GM19043 (cell line): ENCODE measurements at regions not wholly inside any gene's neighbourhood (a gene's known extent, or its start where the extent isn't known, plus 50 kb on each side); places are given as distances from the start of the nearest gene placed in this dataset.

ENCODE experiments used
- ATAC-seq: cut with Tn5 transposase; IDR thresholded peaks from one replicate; pipeline ENCODE4 v1.9.1; 2021; ENCODE audit warnings: low read depth; ENCODE audit not compliant: unreplicated experiment

DNA sequence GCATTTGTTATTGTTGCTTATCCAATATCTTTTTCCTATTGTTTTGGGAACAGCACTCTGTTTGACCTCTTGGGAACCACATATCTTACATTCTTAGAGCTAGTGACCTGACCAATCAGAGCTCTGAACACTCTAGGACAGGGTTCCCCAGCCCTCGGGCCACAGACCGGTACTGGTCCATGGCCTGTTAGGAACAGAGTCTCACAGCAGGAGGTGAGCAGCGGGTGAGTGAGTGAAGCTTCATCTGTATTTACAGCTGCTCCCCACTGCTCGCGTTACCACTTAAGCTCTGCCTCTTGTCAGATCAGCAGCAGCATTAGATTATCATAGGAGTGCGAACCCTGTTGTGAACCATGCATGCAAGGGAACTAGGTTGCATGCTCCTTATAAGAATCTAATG, 226.0 kb upstream of the TSHZ2 start:
- no peak for ATAC-seq

DNA sequence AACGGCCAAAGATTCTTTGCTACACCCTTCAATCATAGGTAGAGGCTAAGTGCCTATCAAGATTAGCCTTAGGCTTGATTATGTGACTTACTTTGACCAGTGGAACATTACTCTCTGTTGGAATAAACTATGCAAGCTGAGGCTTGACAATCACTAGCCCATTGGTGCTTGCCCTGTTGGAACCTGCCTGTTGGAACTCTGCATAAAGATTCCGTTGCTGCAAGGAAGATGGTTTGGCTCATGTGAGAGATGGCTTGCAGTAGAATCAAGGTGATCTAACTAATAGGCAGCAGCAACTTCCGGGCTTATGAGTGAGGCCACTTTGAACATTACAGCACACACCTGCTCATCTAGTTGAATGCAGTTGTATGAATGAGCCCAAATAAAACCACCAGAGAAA, 227.7 kb upstream of the TSHZ2 start:
- no peak for ATAC-seq

DNA sequence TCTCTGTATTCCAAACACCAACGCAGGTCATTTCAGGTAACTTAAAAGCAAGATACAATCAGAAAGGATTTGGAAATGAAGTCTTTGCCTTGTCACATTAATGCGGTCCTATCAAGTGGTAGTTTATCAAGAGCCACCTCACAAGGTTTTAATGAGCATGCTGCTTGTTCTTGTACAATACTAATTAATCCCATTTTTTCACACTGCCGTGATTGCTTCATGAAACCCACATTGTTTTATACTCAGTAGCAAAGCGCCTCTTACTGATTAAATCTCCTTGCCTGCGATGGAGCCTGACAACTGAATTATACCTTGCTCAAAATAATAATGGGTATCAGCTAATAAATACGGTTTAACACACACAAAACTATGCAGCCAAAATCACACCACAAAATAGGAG, 234.1 kb upstream of the TSHZ2 start:
- no peak for ATAC-seq

DNA sequence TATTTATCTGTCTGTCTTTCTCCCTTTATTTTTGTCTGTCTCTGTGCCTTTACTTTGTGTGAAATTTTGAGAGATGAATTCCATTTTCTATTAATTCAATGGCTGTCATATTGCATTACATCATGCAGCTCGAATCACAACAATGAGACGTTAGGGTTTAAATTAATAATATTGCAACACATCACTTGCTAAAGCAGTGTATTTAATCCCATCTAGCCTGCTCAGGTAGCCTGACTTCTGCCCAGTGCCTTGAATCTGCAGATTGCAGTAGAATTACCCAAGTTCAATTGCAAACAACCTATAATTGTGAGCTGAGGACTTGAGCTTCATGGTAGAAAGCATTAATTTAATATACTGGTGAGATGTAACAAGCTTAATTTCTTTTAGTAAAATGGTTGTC, 235.7 kb upstream of the TSHZ2 start:
- no peak for ATAC-seq

DNA sequence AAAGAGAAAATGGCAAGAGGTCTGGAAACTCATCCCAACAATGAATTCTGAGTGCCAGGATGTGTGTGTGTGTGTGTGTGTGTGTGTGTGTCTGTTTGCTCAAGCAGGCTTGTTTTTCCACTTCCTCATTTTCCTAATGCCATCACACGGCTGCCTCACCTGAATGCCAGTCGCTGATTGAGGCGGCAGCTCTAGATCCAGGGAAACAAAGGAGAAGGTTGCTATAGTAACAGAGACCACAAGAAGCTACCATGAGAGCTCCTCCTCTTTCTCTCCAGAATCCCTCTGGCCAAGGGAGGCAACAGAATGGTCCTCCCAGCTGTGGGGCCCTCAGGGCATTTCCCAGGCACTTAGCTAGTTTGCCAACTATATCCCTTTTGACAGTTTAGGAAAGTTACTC, 241.1 kb upstream of the TSHZ2 start:
- no peak for ATAC-seq

DNA sequence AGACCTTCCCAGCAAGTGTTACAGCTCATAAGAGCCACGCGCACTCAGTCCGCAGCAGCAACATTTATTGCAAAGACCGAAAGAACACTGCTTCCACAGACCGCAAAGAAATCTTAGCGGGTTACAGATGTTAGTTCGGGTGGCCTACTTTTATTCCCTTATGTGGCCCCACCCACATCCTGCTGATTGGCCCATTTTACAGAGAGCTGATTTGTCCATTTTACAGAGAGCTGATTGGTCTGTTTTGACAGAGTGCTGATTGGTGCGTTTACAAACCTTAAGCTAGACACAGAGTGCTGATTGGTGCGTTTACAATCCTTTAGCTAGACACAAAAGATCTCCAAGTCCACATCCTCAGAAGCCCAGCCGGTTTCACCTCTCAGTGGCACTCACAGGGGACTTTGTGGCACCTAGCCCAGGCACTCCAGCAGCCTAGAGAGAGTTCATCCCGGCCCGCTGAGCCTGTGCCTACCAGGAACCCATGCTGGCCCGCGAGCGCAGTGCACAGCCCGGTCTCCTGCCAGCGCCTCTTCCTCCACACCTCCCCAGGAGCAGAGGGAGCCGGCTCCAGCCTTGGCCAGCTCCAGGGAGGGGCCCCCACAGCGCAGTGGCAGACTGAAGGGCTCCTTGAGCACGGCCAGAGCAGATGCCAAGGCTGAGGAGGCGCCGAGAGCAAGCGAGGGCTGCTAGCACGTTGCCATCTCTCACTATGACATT, 244.3 kb upstream of the TSHZ2 start:
- no peak for ATAC-seq

DNA sequence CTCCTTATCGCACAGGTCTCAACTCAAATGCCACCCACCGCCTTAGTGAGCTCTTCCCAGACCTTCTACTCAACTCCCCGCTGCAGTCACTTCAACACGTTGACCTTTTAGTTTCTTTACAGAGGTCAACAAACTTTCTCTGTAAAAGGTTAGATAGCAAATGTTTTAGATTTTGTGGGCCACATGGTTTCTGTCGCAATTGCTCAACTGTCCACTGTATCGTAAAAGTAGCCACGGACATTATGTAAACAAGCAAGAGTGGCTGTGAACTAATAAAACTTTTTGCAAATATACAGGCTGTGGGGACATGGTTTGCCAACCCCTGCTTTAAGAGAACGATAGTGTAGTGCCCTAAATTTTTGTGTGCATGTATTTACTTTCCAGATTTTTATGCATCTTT, 247.6 kb upstream of the TSHZ2 start:
- ATAC-seq = no peak

DNA sequence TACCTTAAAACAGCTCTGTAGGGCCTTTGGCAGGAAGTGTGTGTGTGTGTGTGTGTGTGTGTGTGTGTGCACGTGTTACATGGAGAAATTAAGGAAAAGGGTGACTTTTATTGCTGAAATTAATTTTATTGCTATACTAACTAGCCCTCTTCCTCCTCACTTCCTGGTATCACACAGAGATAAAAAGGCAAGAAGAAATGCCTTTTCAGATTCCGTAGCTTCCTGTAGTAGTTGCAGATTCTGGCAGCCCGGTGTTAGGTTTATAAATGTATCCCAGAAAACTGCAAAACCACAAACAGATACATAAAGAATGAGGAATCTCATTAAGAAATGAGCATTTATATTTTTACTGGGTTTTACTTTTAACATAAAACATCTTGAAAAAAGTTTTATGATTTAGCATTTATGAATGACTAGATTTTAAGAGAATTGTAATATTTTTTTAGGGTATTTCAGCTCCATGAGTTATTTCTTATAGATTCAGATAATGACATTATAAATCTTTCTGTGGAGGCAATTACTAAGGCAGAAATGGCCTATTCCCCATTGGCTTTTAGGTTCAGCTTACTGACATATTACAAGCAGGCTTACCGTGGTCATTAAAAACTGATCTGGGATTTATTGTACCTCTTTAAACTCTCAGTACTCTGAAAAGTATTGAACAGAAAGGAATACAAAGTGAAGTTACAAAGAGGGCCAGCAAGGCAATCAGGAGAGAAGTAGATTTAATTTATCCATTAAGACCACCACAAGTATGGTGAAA, 249.1 kb upstream of the TSHZ2 start:
- ATAC-seq = no peak

DNA sequence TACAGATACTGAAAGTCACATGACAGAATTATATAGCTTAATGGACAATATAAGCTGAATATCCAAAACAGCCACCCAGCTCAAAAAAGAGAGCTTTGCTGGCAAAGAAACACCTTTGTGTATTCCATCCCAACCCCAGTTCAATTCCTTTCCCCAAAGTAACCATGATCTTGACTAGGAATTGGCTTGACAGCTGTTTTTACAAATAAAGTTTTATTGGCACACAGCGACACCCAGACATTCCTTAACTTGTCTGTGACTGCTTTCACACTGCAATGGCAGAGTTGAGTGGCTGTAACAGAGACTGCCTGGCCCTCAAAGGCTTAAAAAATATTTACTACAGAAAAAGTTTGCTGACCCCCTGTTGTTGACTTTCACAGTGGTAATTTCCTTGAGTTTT, 264.0 kb upstream of the TSHZ2 start:
- ATAC-seq = no peak

DNA sequence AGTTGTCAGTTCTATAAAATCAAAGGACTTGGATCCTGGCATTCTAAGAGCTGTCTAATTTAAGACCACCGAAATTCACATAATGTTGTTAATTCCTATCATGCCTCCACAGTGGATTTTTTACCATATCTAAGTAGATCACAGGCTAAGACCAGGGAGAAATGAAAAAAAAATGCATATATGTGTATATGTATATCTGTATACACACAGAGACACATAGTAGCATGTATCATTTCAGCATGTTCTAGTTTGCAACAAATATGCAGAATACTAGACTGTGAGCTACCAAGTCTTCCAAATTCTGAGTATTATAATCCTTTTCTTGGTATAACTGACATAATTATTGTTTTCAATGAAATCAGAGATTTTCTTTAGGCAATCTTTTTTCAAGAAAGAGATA, 267.6 kb upstream of the TSHZ2 start:
- no peak for ATAC-seq

DNA sequence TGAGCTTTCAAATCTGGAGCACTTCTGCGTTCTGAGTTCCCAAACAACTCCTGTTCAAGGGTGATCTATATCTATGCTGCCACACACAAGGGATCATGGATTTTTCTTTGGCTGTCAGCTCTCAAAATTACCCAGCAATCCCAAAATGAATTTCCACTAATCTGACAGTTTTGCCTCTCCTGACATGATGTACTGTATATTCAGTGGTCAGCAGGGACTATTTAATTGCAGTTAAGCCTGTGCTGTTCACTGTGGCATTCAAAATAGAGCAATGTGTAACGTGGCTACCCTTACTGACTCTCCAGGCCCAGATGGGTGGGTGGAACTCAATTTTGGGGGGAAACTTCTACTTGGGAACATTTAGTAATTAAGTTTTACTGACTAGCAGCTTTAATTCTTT, 283.8 kb upstream of the TSHZ2 start:
- no peak for ATAC-seq

DNA sequence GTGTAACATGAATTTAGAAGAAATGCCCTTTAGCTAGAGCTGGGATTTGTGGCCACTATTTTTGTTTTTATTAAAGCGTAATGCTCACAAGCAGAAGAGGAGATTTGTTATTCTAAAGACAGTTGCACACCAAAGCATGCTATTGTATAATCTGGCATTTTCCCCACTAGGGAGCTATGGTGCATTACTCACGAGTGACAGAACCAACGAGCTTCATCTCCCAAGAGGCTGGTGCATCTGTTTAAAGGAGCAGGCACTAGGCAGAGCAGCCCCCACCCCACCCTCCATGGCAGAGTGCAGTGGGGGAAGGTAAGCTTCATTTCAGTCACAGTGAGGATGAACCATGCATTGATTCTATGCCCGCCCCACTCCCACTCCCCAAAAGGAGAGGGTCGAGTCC, 287.3 kb upstream of the TSHZ2 start:
- no peak for ATAC-seq

DNA sequence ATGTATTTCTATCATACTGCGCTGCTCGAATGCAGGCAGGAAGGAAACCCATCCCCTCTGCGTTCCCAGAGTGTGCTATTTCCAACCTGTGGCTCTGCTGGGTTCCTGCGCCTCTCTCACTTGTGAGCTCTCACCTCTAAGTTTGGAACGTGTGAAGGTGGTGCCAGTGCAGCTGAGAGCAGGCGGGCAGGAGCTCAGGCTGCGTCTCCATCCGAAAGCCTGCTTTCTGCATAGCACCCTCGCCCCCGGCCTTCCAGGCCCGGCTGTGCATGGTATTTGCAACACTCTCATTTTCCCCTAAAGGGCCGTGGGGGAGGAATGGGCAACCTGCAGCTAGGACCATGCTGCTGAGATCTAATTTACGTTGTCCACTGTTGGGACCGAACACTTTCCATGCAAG, 288.0 kb upstream of the TSHZ2 start:
- no peak for ATAC-seq

DNA sequence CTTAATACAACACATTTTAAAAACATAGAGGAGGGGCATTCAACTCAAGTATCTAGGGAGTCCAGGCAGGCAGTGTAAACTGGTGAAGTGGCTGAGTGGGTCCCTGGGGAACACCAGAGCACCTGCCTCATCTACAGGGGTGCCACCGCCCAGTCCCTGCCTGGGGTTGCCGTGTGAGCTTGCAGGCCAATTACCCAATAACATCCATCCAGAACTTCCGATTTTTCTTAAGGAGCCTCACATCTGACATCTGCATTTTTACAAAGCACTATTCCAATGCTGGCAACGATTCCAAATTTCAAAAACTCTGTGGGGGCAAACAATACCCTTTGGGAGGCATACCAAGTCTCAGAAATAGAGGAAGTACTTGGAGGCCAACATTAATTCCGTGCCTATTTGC, 288.4 kb upstream of the TSHZ2 start:
- ATAC-seq = no peak

DNA sequence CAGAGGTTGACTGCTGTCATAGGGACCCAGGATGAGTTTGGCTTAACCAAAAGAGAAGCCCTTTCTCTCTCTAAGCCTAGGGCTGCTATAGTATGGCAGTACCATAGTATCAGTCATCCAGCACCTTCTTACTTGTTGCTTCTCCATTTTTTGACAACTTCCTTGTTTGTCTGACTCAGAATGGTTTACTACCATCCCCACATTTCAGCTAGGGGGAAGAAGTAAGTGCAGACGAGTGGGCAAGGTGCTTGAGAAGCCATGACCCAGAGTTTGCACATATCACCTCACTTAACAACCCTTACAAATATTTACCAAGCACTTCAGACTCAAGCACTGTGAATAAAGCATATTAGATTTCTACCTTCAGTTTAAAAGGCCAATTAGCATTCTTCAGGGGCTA, 289.9 kb upstream of the TSHZ2 start:
- no peak for ATAC-seq

DNA sequence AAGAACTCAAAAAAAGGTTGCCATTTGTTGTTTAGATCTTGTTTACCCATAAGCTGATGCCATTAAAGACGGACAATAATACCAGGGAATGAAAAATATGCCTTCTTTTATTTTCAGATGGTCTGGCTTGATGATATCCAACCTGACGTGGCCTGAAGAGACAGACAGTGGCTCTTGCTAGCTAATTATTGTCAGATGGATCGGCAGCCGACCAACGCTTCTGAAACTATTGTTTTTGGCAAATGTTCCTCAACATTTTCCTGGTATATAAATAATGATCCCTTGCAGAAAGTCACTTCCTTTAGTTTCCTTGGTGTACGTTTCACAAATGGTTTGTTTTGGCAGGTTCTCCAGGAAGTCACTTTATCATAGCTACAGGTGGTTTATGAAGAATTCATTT, 290.9 kb upstream of the TSHZ2 start:
- no peak for ATAC-seq

DNA sequence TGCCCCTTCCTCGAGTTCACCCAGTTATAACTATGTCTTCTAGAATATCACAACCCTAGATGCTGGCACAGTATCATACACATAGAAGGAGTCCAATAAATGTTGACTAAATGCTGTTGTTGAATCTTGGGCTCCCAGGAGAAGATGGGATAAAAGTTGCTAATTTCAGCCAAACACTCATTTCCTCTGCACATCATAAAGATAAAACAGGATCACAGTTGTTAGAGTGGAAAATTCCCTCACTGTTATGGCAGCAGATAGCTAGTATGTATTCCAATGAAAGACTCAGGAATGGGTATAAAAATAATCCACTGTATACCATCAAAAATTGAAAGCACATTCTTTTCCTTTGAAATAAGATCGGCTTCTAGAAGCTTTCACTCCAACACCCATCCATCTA, 294.9 kb upstream of the TSHZ2 start:
- no peak for ATAC-seq

DNA sequence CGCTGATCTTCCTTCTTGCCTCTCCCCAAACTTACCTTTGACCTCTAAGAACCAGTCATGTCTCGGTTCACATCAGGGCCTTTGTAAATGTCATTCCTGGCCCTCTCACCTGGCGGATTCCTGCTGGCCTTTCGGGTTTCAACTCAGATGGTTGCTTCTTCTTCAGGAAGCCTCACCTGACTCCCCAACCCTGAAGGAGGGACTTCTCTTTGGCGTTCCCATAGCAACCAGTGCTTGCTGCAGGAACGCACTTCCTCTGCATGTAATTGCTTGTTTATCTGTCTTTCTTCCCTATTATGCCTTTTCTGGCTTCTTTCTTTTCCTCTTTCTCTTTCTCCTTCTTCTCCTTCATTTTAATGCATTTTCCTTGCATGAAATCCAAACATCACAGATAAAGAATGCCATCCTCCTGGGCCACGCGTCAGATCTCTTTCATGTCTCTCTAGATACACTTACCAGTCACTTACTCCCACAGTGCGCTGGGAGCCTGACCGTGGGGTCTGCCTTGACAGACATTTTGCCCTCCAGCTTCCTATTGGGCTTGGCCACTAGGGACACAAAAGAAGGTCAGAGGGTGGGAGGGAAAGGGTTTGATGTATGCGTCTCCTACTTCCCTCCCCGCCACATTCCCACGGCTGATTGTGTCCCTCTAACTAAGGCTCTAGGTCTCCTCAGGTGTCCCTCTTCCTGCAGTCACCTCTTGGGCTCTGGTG, 295.7 kb upstream of the TSHZ2 start:
- ATAC-seq = no peak

DNA sequence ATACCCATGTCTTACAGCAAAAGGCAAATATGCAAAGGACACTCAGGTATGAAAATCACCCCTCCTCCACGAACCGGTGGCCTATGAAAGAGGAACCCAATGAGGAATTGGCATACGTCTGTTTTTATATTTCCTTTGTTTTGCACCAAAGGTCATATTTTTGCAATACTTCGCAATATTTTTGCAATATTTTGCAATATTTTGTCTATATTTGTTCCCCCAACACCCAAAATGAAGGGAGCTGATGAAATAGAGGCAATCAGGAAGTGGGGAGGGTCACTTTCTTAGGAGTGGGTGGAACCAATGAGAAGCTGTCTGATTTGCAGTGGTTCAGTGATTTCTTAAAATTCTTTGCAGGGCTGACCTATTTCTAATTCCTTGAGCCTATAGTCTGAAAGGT, 296.8 kb upstream of the TSHZ2 start:
- ATAC-seq = no peak

DNA sequence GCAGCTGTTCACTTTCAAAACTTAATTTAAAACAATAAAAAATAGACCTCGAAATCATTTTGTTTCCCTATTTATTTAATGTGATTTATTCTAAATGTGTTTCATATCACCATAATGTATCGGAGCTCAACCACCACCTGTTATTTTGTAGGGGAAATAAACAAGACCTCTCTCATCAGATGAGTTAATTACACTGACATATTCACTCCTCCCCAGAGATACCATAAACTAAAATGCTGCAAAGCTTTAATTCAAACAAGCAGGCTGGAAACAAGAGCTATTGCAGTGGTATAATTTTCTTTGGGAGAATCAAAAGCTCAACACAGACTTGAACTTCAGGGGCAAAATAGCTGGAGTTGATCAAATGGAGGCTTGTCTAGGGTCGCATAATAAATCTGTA, 303.5 kb upstream of the TSHZ2 start:
- no peak for ATAC-seq

DNA sequence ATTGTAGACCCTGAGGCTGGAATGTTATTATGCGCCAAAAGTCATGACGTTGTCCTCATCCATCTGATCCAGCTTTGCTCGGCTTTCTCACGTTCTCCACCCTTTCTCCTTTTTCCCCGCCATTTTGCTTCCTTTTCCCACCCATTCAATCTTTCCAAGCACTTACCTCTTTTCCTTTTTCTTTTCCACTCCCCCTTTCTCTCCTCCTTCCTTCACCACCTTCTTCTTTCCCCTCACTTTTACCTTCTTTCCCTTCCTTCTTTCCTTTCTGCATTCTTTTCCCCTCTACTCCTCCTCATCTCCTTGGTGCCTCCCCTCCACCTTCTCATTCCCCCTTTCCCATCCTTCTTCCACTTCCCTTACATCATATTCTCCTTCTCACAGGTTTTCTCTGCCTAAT, 304.8 kb upstream of the TSHZ2 start:
- ATAC-seq = no peak

DNA sequence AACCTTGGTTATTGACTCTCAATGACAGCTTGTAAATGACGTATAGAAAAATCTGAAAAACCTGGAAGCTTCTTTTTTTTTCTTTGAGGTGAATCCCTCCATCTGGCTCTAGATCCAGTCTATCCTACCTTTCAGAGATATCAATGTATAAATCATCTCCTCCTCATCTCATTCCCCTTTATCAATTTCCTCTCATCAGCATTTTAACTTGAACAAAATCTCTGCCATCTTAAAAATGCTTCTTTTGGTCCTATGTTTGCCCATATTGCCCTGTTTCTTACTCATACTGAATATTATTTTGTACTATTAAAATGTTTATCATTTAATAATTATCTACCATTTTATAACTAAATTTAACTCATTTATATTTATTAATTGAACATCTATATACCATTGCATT, 306.7 kb upstream of the TSHZ2 start:
- ATAC-seq = no peak
